ENCODE measurements at regions not wholly inside any gene's neighbourhood (a gene's known extent, or its start where the extent isn't known, plus 50 kb on each side); places are given as distances from the start of the nearest gene placed in this dataset.

- no peak overlapping the region for H3K4me3 ChIP-seq (ENCODE audit: low read depth, low read length)
- TF ChIP-seq CTCF (IDR thresholded peaks at IDR 0.05; ENCODE audit: insufficient read depth, low read depth, low read length) = no peak
- DNase-seq (ENCODE audit: low read depth) = no peak
These were observed 452.8 kb upstream of the POT1 start for GRCh38 chr7:125382401-125382800.

DNA sequence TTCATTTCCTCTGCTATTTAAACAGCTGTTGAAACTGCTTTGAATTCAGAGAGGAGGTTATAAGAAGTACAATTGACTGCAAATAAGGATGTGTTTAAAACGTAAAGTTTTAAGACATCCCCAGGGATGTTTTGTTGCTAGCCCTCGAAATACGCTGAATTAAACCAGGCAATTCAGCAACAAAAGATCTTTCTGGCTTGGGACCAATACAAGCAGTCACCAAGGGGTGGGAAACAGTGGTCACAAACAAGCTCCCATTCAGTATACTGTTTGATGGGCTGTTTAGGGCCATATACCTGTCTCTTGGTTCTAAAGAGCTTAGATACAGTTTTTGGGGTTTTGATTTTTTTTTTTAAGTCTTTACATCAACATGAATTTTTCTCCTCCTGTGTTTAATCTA is 446.3 kb upstream of the POT1 start:
- DNase-seq (ENCODE audit: low read depth) = no peak

GRCh38 chr7:125370502-125370901 is 440.9 kb upstream of the POT1 start:
- no peak for DNase-seq (ENCODE audit: low read depth)
- no peak for TF ChIP-seq CTCF (IDR thresholded peaks at IDR 0.05; ENCODE audit: insufficient read depth, low read depth, low read length)
- H3K4me3 ChIP-seq (ENCODE audit: low read depth, low read length) = no peak overlapping the region

More for the DNA sequence above, 446.3 kb upstream of the POT1 start:
- no peak overlapping the region for H3K4me3 ChIP-seq (ENCODE audit: low read depth, low read length)
- TF ChIP-seq CTCF (IDR thresholded peaks at IDR 0.05; ENCODE audit: insufficient read depth, low read depth, low read length) = no peak

- TF ChIP-seq CTCF (IDR thresholded peaks at IDR 0.05; ENCODE audit: insufficient read depth, low read depth, low read length) = no peak
- DNase-seq (ENCODE audit: low read depth) = no peak
- no peak overlapping the region for H3K4me3 ChIP-seq (ENCODE audit: low read depth, low read length)
These were observed 434.2 kb upstream of the POT1 start for GRCh38 chr7:125363873-125364272.

GRCh38 chr7:125358551-125359167 is 429.0 kb upstream of the POT1 start:
- no peak overlapping the region for H3K4me3 ChIP-seq (ENCODE audit: low read depth, low read length)
- DNase-seq (ENCODE audit: low read depth) = no peak
- TF ChIP-seq CTCF (IDR thresholded peaks at IDR 0.05; ENCODE audit: insufficient read depth, low read depth, low read length) = no peak

DNA sequence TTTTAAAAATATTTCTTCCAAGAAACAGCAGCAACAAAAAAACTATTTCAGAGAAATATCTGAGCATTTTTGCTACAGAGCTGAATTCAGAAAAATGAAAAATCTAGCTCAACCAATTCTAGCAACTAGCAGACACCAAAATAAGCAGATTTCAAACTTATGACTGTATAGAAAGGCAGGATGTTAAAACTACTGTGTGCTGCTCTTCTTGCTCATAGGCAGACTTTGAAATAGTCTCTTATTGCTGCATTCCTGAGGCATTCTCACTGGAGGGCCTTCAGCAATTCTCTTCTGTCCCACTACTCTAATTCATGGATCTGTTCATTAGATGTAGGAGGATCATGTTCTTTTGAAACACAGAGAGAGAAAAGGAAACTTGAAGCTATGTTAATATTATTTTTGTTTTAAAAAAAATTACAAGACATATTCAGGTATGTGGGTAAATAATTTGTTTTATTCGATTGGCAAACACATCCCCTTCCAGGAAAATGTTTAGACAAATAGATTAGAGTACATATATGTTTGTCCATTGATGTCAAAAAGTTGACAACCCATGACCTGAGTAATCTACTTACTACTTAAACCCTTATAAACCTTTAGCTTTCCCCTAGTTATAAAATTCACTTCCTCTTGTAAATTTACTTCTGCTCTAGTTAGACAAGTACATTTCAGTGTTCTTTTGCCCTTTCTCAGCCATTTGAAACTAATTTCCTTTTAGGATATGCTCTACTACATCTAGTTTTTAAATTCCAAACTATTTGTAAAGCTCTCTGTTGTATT is 428.2 kb upstream of the POT1 start:
- no peak for DNase-seq (ENCODE audit: low read depth)
- H3K4me3 ChIP-seq (ENCODE audit: low read depth, low read length) = no peak overlapping the region
- no peak for TF ChIP-seq CTCF (IDR thresholded peaks at IDR 0.05; ENCODE audit: insufficient read depth, low read depth, low read length)
